ENCODE measurements at regions not wholly inside any gene's neighbourhood (a gene's known extent, or its start where the extent isn't known, plus 50 kb on each side); places are given as distances from the start of the nearest gene placed in this dataset.
"Not testable (repeated sequence)": the region's sequence is repeated elsewhere in the genome, so short reads cannot be mapped to it uniquely, and the experiment has no call there.

DNA sequence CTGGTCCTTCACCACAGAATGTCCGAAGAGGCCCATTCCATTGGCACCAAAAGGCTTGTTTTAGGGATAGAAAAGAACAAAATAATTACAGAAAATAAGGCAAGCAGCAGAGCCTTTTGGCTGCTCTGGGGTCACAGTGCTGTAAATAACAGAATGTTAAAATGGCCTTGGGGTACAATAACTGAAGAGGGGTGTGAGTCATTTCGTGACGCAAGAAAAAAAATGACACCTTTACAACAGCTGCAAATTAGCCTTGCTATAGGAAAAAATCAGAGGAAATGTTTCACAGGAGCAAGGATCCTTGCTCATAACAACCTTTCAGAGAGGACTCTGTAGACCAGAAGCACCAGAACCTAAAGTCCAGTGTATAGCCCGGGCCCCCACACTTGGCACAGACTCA lies 483.4 kb downstream of the OMA1 start:
- H3K4me3 Mint-ChIP-seq, result no peak overlapping the region

DNA sequence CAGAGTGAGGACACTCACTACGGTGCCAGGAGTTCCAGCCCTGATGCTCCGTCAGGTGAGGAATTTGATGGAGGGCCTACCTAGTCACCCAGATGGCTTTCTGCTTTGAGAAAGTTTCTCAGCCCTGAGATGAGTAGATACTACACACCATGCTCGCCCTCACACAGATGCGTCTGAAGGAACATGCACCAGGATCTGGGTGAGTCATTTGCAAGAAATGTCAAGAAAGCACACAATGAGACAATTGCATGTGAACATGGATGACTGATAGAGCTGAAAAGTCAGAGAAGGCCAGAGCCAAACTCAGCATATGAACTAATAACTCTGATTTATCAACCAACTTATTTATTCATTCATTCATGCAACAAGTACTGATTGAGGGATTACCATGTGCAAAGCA lies 483.9 kb downstream of the OMA1 start:
- H3K4me1 Mint-ChIP-seq, result no peaks in the 10 kb centered on the region
- H3K27me3 Mint-ChIP-seq, result peaks cover 3% of the 10 kb centered on the region
- H3K9me3 Mint-ChIP-seq, result no peaks in the 10 kb centered on the region
- no peak overlapping the region for H3K4me3 Mint-ChIP-seq
- no peaks in the 10 kb centered on the region for H3K36me3 Mint-ChIP-seq (ENCODE audit: low read depth)
- ATAC-seq (replicated peaks), result no peak
- H3K27ac Mint-ChIP-seq, result no peak overlapping the region

More for the DNA sequence above, 483.4 kb downstream of the OMA1 start:
- Mint-ChIP-seq H3K4me1 (no peaks in the 10 kb centered on the region), H3K36me3 (ENCODE audit: low read depth) (no peaks in the 10 kb centered on the region), H3K9me3 (no peaks in the 10 kb centered on the region), H3K27ac (no peak overlapping the region), H3K27me3 (peaks cover 3% of the 10 kb centered on the region)
- ATAC-seq (replicated peaks), result no peak

- ATAC-seq (replicated peaks), result no peak
- no peaks in the 10 kb centered on the region for H3K36me3 Mint-ChIP-seq (ENCODE audit: low read depth)
- H3K9me3 Mint-ChIP-seq, result no peaks in the 10 kb centered on the region
- H3K27ac Mint-ChIP-seq, result no peak overlapping the region
- no peak overlapping the region for H3K4me3 Mint-ChIP-seq
- H3K27me3 Mint-ChIP-seq, result peaks cover 3% of the 10 kb centered on the region
- H3K4me1 Mint-ChIP-seq, result no peaks in the 10 kb centered on the region
Observed at GRCh38 chr1:58060559-58061170, 485.9 kb downstream of the OMA1 start.

DNA sequence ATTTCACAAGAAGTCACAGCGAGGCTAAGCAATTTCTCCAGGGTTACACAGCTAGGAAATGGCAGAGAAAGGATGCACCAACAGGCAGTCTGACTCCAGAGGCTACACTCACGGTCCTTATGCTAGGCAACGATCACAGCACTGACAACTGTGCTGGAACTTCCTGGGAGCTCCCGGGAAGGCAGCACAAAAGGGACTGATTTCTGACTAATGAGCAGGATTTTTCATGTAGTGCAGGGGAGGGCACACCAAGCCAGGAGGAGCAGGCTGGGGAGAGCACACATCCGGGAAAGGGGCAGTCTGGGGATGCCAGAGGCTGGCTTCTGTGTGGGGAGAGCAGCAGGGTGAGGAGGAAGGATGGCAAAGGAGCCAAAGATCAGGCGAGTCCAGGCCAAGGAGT lies 486.7 kb downstream of the OMA1 start:
- H3K4me1 Mint-ChIP-seq, result no peaks in the 10 kb centered on the region
- H3K4me3 Mint-ChIP-seq, result no peak overlapping the region
- no peaks in the 10 kb centered on the region for H3K9me3 Mint-ChIP-seq
- H3K27ac Mint-ChIP-seq, result no peak overlapping the region
- H3K36me3 Mint-ChIP-seq (ENCODE audit: low read depth), result no peaks in the 10 kb centered on the region
- peaks cover 3% of the 10 kb centered on the region for H3K27me3 Mint-ChIP-seq
- no peak for ATAC-seq (replicated peaks)

- no peaks in the 10 kb centered on the region for H3K36me3 Mint-ChIP-seq (ENCODE audit: low read depth)
Observed at GRCh38 chr1:58058323-58058722, 488.2 kb downstream of the OMA1 start.

DNA sequence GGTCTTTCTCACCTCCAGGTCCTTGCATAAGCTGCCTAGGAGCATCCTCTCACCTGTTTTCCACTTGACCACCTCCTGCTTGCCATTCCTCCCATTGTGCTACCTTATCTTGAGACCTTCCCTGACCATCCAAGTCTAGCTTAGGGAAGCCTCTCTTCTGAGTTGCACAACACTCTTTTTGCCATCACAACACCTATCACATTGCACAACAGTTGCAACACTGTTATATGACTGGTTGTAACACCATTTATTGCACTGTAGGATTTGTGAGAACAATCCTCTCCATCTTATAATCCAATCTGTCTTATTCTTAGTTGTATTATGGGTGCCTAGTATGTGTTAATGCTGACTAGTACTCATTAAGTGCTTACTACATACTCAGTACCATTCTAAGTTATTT lies 488.7 kb downstream of the OMA1 start:
- no peak overlapping the region for H3K4me3 Mint-ChIP-seq
- H3K36me3 Mint-ChIP-seq (ENCODE audit: low read depth), result no peaks in the 10 kb centered on the region
- peaks cover 3% of the 10 kb centered on the region for H3K27me3 Mint-ChIP-seq
- H3K27ac Mint-ChIP-seq, result no peak overlapping the region
- ATAC-seq (replicated peaks), result no peak
- peaks cover 5% of the 10 kb centered on the region for H3K9me3 Mint-ChIP-seq
- H3K4me1 Mint-ChIP-seq, result no peaks in the 10 kb centered on the region

More at GRCh38 chr1:58058323-58058722, 488.2 kb downstream of the OMA1 start:
- H3K4me1 Mint-ChIP-seq, result no peaks in the 10 kb centered on the region
- peaks cover 3% of the 10 kb centered on the region for H3K27me3 Mint-ChIP-seq
- no peak for ATAC-seq (replicated peaks)
- H3K27ac Mint-ChIP-seq, result no peak overlapping the region
- H3K4me3 Mint-ChIP-seq, result no peak overlapping the region
- peaks cover 4% of the 10 kb centered on the region for H3K9me3 Mint-ChIP-seq

GRCh38 chr1:58051187-58051586 lies 495.3 kb downstream of the OMA1 start:
- H3K27me3 Mint-ChIP-seq; H3K4me1 Mint-ChIP-seq; H3K27ac Mint-ChIP-seq; H3K9me3 Mint-ChIP-seq; ATAC-seq (replicated peaks); H3K36me3 Mint-ChIP-seq (ENCODE audit: low read depth); H3K4me3 Mint-ChIP-seq: not testable (repeated sequence)

DNA sequence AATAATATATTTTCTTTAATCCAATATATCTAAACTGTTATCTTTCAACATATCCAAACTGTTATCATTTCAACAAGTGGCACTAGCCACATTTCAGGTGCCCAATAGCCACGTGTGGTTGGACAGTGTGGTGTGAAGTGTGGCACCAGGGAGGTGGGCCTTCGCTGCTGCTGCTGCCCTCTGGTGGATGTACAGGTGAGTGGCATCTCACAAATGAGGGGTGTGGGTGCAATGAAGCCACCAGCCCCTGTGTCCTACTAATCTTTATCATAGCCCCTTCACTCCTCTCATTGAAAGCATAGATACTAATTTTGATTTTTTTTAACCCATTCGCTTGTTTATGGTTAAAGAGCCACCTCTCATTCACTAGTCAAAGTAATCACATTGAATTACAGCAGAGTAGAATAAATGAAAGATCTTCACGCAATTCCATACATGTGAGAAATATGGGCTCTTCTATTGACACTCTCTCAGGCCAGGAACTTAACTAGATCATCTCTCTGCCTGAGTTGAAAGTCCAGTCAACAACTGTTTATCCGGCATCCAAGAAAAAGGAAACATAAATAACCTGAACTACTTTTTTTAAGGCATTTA lies 499.2 kb downstream of the OMA1 start:
- Mint-ChIP-seq H3K36me3 (ENCODE audit: low read depth) (no peaks in the 10 kb centered on the region), H3K4me1 (no peaks in the 10 kb centered on the region), H3K4me3 (no peak overlapping the region), H3K9me3 (no peaks in the 10 kb centered on the region), H3K27ac (no peak overlapping the region), H3K27me3 (peaks cover 4% of the 10 kb centered on the region)
- no peak for ATAC-seq (replicated peaks)

GRCh38 chr1:58045094-58045705 lies 501.3 kb downstream of the OMA1 start:
- no peak overlapping the region for H3K4me3 Mint-ChIP-seq
- H3K36me3 Mint-ChIP-seq (ENCODE audit: low read depth), result no peaks in the 10 kb centered on the region
- no peaks in the 10 kb centered on the region for H3K4me1 Mint-ChIP-seq
- no peak for ATAC-seq (replicated peaks)
- H3K27me3 Mint-ChIP-seq, result peaks cover 5% of the 10 kb centered on the region
- no peaks in the 10 kb centered on the region for H3K9me3 Mint-ChIP-seq
- no peak overlapping the region for H3K27ac Mint-ChIP-seq

GRCh38 chr1:58041621-58042020 lies 504.9 kb downstream of the OMA1 start:
- ATAC-seq (replicated peaks), result no peak

GRCh38 chr1:58038574-58038973 lies 508.0 kb downstream of the OMA1 start:
- no peak for ATAC-seq (replicated peaks)
- Mint-ChIP-seq H3K27me3 (peaks cover 32% of the 10 kb centered on the region), H3K27ac (no peak overlapping the region), H3K36me3 (ENCODE audit: low read depth) (no peaks in the 10 kb centered on the region), H3K4me3 (no peak overlapping the region), H3K4me1 (no peaks in the 10 kb centered on the region), H3K9me3 (no peaks in the 10 kb centered on the region)

More at GRCh38 chr1:58041621-58042020, 504.9 kb downstream of the OMA1 start:
- no peaks in the 10 kb centered on the region for H3K36me3 Mint-ChIP-seq (ENCODE audit: low read depth)
- H3K27me3 Mint-ChIP-seq, result peaks cover 25% of the 10 kb centered on the region
- H3K27ac Mint-ChIP-seq, result no peak overlapping the region
- H3K4me3 Mint-ChIP-seq, result no peak overlapping the region
- H3K4me1 Mint-ChIP-seq, result no peaks in the 10 kb centered on the region
- no peaks in the 10 kb centered on the region for H3K9me3 Mint-ChIP-seq

DNA sequence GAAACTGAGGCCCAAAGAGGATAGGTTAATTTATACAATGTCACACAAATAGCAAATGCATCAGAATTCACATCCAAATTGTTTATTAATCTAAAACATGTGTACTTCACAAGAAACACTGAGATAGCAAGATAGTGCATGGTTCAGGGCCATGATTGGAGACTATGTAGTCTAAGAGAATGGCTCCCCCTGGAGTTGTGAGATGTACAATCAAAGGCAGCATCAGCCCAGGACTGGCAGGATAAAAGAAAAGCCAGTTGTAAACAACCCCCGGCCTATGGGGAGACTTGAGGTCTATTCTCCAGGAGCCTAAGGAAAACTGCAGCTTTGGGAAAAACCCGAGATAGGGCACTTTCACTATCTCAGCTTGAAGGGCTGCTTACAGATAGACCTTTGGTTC lies 511.0 kb downstream of the OMA1 start:
- ATAC-seq (replicated peaks), result no peak
- H3K27me3 Mint-ChIP-seq, result peaks cover 34% of the 10 kb centered on the region
- H3K4me3 Mint-ChIP-seq, result no peak overlapping the region
- H3K27ac Mint-ChIP-seq, result no peak overlapping the region
- no peaks in the 10 kb centered on the region for H3K4me1 Mint-ChIP-seq
- no peaks in the 10 kb centered on the region for H3K36me3 Mint-ChIP-seq (ENCODE audit: low read depth)
- no peaks in the 10 kb centered on the region for H3K9me3 Mint-ChIP-seq

- Mint-ChIP-seq H3K4me1 (no peaks in the 10 kb centered on the region), H3K27me3 (peaks cover 30% of the 10 kb centered on the region), H3K36me3 (ENCODE audit: low read depth) (no peaks in the 10 kb centered on the region)
Observed at GRCh38 chr1:58033311-58033710, 513.2 kb downstream of the OMA1 start.

DNA sequence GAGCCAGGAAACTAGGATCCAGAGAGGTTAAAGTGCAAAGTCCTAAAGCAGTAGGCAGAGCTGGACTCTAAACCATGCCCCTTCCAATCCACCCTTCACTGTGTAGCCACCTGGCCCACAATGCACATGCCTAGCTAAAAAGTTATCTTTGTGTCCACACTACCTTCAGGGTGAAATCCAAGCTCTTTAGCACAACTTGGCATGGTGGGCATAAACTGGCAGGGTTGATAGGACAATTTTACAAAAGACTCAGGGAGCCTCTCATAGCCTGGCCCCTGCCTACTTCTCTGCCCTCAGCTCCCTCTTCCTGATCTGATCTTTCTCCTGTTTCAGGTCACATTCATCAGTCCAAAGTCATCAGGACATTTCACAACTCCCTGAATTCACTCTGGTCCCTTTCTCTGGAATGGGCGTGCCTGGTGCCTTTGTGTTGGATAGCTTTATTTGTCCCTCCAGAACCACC lies 513.9 kb downstream of the OMA1 start:
- Mint-ChIP-seq H3K27ac (no peak overlapping the region), H3K27me3 (peaks cover 24% of the 10 kb centered on the region), H3K4me3 (no peak overlapping the region), H3K36me3 (ENCODE audit: low read depth) (no peaks in the 10 kb centered on the region), H3K4me1 (no peaks in the 10 kb centered on the region), H3K9me3 (no peaks in the 10 kb centered on the region)
- ATAC-seq (replicated peaks), result no peak

More at GRCh38 chr1:58033311-58033710, 513.2 kb downstream of the OMA1 start:
- Mint-ChIP-seq H3K27ac (no peak overlapping the region), H3K9me3 (no peaks in the 10 kb centered on the region), H3K4me3 (no peak overlapping the region)
- ATAC-seq (replicated peaks), result no peak

- no peak for ATAC-seq (replicated peaks)
- H3K36me3 Mint-ChIP-seq (ENCODE audit: low read depth), result no peaks in the 10 kb centered on the region
- peaks cover 15% of the 10 kb centered on the region for H3K27me3 Mint-ChIP-seq
- no peak overlapping the region for H3K27ac Mint-ChIP-seq
- no peaks in the 10 kb centered on the region for H3K4me1 Mint-ChIP-seq
- no peak overlapping the region for H3K4me3 Mint-ChIP-seq
- H3K9me3 Mint-ChIP-seq, result no peaks in the 10 kb centered on the region
Observed at GRCh38 chr1:58031416-58031815, 515.1 kb downstream of the OMA1 start.
